ENCODE measurements at regions not wholly inside any gene's neighbourhood (a gene's known extent, or its start where the extent isn't known, plus 50 kb on each side); places are given as distances from the start of the nearest gene placed in this dataset.
"Not testable (repeated sequence)": the region's sequence is repeated elsewhere in the genome, so short reads cannot be mapped to it uniquely, and the experiment has no call there.

DNA sequence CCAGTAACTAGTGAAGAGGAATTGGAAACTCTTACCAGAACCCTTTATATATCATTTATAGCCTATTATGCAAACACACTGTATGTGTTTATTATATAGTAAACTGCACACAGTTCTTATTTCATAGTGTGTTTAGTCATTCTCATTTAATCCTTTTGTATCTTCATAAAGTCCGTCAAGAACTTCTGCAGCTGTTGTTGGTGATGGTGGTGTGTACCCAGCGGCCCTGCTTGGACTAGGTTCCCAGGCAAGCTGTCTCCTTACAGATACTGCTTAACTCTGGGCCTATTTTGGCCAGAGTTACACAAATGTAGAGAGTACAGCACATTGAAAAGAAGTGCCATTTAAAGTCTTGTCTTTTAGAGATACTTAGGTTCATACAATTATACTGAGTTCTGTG, 231.9 kb downstream of the NDUFS4 start:
- BruUV-seq (replicated peaks), result no TSS peak
- ChIA-PET POLR2A (interaction anchor here (0.7 kb wide), 1 partner anchor 855 kb away, joined by 5 read pairs; no protein-coding TSS in a partner anchor), CTCF (no interaction called here)
- no peak for DNase-seq (ENCODE audit: low read depth, low spot score)
- H3K9me3 ChIP-seq (ENCODE audit: control insufficient read depth, insufficient read depth, low read depth, low read length), result no peaks in the 10 kb centered on the region
- in situ Hi-C loops (cut with HindIII; ENCODE audit: low pct_unique_long_range_greater_than_20kb, low sequenced_read_pairs) (no loop called here), intact Hi-C loops (cut with micrococcal nuclease; ENCODE audit: unreplicated experiment) (no loop called here)
- H3K27me3 ChIP-seq (ENCODE audit: control insufficient read depth, insufficient read depth, low read length), result no peaks in the 10 kb centered on the region; the same call in 1 of the 2 replicates
- H3K27ac ChIP-seq (ENCODE audit: low read length), result no peak overlapping the region
- no peak overlapping the region for H3K4me3 ChIP-seq (ENCODE audit: low read depth in 2 of 2, low read length in 2 of 2)
- no peaks in the 10 kb centered on the region for H3K4me1 ChIP-seq (ENCODE audit: control insufficient read depth, insufficient read depth, low read length)
- no peaks in the 10 kb centered on the region for H3K36me3 ChIP-seq (ENCODE audit: control insufficient read depth, insufficient read depth, low read length)
- ATAC-seq, result no peak
- TF ChIP-seq POLR2AphosphoS5 (IDR thresholded peaks at IDR 0.05; ENCODE audit: low read depth, low read length) (no peak), TCF7L2 (IDR thresholded peaks at IDR 0.05; ENCODE audit: low read depth, low read length) (no peak)
- TF ChIP-seq, protein P1, sequence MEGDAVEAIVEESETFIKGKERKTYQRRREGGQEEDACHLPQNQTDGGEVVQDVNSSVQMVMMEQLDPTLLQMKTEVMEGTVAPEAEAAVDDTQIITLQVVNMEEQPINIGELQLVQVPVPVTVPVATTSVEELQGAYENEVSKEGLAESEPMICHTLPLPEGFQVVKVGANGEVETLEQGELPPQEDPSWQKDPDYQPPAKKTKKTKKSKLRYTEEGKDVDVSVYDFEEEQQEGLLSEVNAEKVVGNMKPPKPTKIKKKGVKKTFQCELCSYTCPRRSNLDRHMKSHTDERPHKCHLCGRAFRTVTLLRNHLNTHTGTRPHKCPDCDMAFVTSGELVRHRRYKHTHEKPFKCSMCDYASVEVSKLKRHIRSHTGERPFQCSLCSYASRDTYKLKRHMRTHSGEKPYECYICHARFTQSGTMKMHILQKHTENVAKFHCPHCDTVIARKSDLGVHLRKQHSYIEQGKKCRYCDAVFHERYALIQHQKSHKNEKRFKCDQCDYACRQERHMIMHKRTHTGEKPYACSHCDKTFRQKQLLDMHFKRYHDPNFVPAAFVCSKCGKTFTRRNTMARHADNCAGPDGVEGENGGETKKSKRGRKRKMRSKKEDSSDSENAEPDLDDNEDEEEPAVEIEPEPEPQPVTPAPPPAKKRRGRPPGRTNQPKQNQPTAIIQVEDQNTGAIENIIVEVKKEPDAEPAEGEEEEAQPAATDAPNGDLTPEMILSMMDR (IDR thresholded peaks at IDR 0.05), result no peak

DNA sequence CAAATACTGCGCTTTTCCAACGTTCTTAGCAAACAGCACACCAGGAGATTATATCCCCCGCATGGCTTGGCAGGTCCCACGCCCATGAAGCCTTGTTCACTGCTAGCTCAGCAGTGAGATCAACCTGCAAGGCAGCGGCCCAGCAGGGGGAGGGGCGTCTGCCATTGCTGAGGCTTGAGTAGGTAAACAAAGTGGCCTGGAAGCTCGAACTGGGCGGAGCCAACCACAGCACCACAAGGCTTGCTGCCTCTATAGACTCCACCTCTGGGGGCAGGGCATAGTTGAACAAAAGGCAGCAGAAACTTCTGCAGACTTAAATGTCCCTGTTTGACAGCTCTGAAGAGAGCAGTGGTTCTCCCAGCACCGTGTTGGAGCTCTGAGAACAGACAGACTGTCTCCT, 239.2 kb downstream of the NDUFS4 start:
- H3K9me3 ChIP-seq (ENCODE audit: control insufficient read depth, insufficient read depth, low read depth, low read length); H3K36me3 ChIP-seq (ENCODE audit: control insufficient read depth, insufficient read depth, low read length); ATAC-seq; intact Hi-C loops (cut with micrococcal nuclease; ENCODE audit: unreplicated experiment); H3K27me3 ChIP-seq (ENCODE audit: control insufficient read depth, insufficient read depth, low read length); in situ Hi-C loops (cut with HindIII; ENCODE audit: low pct_unique_long_range_greater_than_20kb, low sequenced_read_pairs); POLR2A ChIA-PET; H3K27ac ChIP-seq (ENCODE audit: low read length); H3K4me3 ChIP-seq (ENCODE audit: low read depth in 2 of 2, low read length in 2 of 2); BruUV-seq (replicated peaks); DNase-seq (ENCODE audit: low read depth, low spot score); CTCF ChIA-PET; H3K4me1 ChIP-seq (ENCODE audit: control insufficient read depth, insufficient read depth, low read length): not testable (repeated sequence)

DNA sequence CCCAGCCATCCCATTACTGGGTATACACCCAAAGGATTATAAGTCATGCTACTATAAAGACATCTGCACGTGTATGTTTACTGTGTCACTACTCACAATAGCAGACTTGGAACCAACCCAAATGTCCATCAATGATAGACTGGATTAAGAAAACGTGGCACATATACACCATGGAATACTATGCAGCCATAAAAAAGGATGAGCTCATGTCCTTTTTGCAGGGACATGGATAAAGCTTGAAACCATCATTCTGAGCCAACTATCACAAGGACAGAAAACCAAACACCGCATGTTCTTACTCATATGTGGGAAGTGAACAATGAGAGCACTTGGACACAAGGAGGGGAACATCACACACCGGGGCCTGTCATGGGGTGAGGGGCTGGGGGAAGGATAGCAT, 248.0 kb downstream of the NDUFS4 start:
- H3K36me3 ChIP-seq (ENCODE audit: control insufficient read depth, insufficient read depth, low read length); intact Hi-C loops (cut with micrococcal nuclease; ENCODE audit: unreplicated experiment); BruUV-seq (replicated peaks); H3K27me3 ChIP-seq (ENCODE audit: control insufficient read depth, insufficient read depth, low read length); ATAC-seq; H3K27ac ChIP-seq (ENCODE audit: low read length); H3K4me3 ChIP-seq (ENCODE audit: low read depth in 2 of 2, low read length in 2 of 2); H3K4me1 ChIP-seq (ENCODE audit: control insufficient read depth, insufficient read depth, low read length); DNase-seq (ENCODE audit: low read depth, low spot score); in situ Hi-C loops (cut with HindIII; ENCODE audit: low pct_unique_long_range_greater_than_20kb, low sequenced_read_pairs); CTCF ChIA-PET; H3K9me3 ChIP-seq (ENCODE audit: control insufficient read depth, insufficient read depth, low read depth, low read length); POLR2A ChIA-PET: not testable (repeated sequence)

DNA sequence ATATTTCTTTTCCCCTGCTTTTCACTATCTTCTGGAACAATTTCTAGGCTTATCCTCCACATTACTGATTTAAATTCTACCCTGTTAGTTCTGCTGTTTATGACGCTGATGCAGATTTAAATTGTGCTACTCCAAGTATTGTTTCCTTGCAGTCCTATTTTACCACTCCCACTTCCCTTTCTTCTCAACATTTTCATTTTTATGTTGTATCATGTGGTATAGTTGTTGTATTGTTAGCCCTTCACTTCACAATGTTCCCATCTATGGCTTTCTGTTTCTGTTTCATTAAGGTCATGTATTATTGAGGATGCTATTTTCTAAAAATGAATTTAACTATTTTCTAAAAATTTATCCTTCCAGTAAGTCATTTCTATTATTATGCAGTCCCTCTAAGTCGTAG, 254.4 kb downstream of the NDUFS4 start:
- TF ChIP-seq, protein P2, sequence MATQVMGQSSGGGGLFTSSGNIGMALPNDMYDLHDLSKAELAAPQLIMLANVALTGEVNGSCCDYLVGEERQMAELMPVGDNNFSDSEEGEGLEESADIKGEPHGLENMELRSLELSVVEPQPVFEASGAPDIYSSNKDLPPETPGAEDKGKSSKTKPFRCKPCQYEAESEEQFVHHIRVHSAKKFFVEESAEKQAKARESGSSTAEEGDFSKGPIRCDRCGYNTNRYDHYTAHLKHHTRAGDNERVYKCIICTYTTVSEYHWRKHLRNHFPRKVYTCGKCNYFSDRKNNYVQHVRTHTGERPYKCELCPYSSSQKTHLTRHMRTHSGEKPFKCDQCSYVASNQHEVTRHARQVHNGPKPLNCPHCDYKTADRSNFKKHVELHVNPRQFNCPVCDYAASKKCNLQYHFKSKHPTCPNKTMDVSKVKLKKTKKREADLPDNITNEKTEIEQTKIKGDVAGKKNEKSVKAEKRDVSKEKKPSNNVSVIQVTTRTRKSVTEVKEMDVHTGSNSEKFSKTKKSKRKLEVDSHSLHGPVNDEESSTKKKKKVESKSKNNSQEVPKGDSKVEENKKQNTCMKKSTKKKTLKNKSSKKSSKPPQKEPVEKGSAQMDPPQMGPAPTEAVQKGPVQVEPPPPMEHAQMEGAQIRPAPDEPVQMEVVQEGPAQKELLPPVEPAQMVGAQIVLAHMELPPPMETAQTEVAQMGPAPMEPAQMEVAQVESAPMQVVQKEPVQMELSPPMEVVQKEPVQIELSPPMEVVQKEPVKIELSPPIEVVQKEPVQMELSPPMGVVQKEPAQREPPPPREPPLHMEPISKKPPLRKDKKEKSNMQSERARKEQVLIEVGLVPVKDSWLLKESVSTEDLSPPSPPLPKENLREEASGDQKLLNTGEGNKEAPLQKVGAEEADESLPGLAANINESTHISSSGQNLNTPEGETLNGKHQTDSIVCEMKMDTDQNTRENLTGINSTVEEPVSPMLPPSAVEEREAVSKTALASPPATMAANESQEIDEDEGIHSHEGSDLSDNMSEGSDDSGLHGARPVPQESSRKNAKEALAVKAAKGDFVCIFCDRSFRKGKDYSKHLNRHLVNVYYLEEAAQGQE (IDR thresholded peaks at IDR 0.05; ENCODE audit: insufficient read depth in 1 of 2, low read depth in 2 of 2, low read length in 1 of 2), result no peak
- TF ChIP-seq, protein P1 (IDR thresholded peaks at IDR 0.05), result no peak
- TF ChIP-seq TCF7L2 (IDR thresholded peaks at IDR 0.05; ENCODE audit: low read depth, low read length) (no peak), SIN3A (IDR thresholded peaks at IDR 0.05; ENCODE audit: borderline replicate concordance, insufficient read depth, low read depth, low read length) (no peak), POLR2AphosphoS5 (IDR thresholded peaks at IDR 0.05; ENCODE audit: low read depth, low read length) (no peak)
- POLR2A ChIA-PET, result no interaction called here
- in situ Hi-C loops (cut with HindIII; ENCODE audit: low pct_unique_long_range_greater_than_20kb, low sequenced_read_pairs), result no loop called here
- peaks cover 2% of the 10 kb centered on the region; the same call in 1 of the 2 replicates for H3K27me3 ChIP-seq (ENCODE audit: control insufficient read depth, insufficient read depth, low read length)
- CTCF ChIA-PET, result no interaction called here
- intact Hi-C loops (cut with micrococcal nuclease; ENCODE audit: unreplicated experiment), result no loop called here
- H3K9me3 ChIP-seq (ENCODE audit: control insufficient read depth, insufficient read depth, low read depth, low read length), result no peaks in the 10 kb centered on the region
- H3K4me3 ChIP-seq (ENCODE audit: low read depth in 2 of 2, low read length in 2 of 2), result no peak overlapping the region
- no peak overlapping the region for H3K27ac ChIP-seq (ENCODE audit: low read length)
- no TSS peak for BruUV-seq (replicated peaks)
- no peaks in the 10 kb centered on the region for H3K36me3 ChIP-seq (ENCODE audit: control insufficient read depth, insufficient read depth, low read length)
- no peaks in the 10 kb centered on the region for H3K4me1 ChIP-seq (ENCODE audit: control insufficient read depth, insufficient read depth, low read length)
- DNase-seq (ENCODE audit: low read depth, low spot score) (no peak), ATAC-seq (no peak)

Data from Panc1 (cell line).